ENCODE measurements at regions not wholly inside any gene's neighbourhood (a gene's known extent, or its start where the extent isn't known, plus 50 kb on each side); places are given as distances from the start of the nearest gene placed in this dataset.

- no peak for TF ChIP-seq POLR2AphosphoS5 (IDR thresholded peaks at IDR 0.05; ENCODE audit: borderline replicate concordance, low read depth, low read length)
- TF ChIP-seq EZH2 (IDR thresholded peaks at IDR 0.05) = no peak
- TF ChIP-seq FOXP2 (optimal IDR thresholded peaks at IDR 0.05; ENCODE audit: control extremely low read depth, extremely low read length, insufficient read depth) = no peak
Observed at GRCh38 chr15:53843869-53844569, 84.6 kb upstream of the WDR72 start.
